MV-4-11 (cell line): ENCODE measurements at regions not wholly inside any gene's neighbourhood (a gene's known extent, or its start where the extent isn't known, plus 50 kb on each side); places are given as distances from the start of the nearest gene placed in this dataset.

ENCODE experiments used
- DNase-seq: peaks from one replicate; lab custom pipeline; 2025; lab: John Stamatoyannopoulos, UW

DNA sequence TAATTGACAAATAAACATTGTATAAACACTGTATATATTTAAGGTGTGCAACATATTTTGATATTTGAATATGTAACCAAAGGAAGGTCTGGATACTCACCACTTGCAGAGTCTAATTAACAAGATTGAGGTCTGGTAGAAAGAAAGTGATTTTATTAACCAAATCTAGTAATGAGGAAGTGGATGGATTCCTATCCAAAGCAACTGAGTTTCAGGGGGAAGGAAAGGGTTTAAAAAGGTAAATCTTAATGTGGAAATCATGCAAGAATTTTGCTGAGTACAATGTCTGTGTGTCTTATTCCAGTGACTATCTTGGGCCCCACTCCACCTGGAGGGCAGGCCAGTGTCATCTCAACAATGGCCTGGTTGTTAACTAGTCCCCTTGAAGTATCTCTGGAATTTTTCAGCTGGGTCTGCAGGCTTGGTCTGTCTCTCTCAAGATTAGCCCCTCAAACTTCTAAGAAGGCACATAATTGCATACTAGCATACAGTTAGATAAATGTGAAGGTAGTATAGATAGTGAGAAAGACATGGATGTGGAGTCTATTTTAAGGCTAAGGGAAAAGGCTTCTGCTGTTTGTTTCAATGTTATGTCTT lies 262.7 kb upstream of the RGS18 start:
- DNase-seq, result no peak

DNA sequence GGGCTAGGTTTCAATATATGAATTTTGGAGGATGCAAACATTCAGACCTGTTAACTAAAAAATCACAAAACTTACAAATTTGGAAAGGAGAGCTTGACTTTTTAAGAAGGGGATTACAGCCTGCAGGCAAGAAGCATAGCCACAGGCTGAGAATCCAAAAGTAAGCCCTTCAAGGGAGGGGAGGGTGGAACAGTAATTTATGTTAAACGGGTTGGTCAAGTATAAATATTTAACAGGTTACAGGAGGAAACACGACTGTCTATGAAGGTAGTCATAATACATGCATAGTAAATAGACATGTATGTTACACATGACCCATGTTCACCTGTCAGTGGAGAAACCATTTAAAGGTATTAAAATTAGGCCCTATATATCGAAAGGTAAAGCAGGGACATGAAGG lies 261.1 kb upstream of the RGS18 start:
- DNase-seq, result no peak

DNA sequence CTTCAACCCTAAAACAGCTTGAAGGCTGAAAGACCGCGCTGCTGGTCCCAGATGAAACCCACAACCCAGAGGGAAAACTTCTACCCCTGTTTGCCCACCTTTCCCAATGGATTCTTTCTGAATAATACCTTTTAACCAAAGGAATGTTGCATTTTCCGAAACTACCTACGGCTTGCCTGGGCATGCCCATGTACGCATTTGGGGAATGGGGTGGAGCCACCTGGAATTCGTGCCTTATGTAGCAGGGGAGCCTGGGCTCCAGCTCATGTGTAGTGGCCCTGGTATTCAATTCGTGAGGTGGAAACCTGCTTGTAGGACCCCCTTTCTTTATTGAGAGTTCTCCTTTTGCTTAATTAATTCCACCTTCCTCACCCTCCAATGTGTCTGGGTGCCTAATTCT lies 256.6 kb upstream of the RGS18 start:
- no peak for DNase-seq

DNA sequence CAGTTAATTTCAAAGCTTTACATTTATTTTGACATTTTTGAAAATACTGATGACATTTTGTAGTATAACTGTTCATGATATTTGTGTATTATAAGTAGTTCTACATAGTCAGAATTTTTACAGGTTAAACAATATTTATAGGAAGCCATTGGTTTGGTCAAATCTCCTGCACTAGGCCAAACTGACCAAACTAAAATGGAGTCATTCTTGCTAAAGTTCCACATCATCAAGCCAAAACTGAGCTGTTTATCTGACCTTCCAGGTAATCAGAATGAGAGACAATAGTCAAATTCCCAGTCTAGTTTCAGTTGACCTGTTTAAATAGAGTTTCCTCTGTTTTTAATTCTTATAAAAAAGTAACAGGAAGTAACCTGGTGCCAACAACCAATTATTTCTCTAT lies 253.3 kb upstream of the RGS18 start:
- DNase-seq, result no peak

DNA sequence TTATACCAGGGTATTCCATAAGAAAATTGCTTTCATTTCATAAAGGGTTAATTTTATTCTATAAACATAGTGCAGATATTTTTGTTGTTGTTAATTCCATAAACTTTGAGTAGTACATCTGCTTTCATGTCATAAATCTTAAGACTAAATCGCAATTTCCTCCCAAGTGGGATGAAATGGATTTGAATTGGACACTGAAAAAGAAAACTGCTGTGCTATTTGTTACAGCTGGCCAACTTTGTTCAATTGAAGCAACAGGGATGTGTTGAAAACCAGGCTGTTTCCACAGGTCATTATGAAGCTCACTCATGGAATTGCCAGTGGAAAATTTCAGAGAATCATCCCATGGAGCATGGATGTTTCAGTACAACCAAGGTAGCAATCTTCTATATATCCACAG lies 252.5 kb upstream of the RGS18 start:
- no peak for DNase-seq

DNA sequence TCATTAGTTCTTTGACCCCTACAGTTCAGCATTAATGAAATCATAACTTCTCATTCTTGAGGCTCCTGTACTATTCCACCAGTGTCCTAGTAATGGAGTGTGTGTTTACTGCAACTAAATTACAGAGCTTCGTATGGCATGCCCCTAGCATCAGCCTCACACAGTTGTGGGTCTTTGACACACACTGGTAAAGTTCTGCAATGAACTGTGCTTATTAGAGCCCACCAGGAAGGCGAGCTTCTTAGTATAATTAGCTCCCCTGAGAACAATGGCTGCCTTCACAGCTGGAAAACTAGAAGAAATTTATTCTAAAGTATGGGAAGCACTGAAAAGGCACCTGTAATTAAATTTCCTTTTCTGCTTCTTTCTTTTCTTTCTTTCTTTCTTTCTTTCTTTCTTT lies 251.1 kb upstream of the RGS18 start:
- no peak for DNase-seq

DNA sequence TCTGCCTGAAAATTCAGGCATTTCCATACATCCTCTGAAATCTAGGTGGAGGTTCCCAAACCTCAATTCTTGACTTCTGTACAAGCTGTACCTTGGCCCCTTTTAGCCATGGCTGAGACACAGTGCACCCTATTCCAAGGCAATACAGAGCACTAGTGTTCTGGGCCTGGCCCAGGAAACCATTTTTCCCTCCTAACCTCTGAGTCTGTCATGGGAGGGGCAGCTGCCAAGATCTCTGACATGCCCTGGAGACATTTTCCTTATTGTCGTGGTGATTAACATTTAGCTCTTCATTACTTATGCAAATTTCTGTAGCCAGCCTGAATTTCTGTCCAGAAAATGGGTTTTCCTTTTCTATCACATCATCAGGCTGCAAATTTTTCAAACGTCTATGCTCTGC lies 248.0 kb upstream of the RGS18 start:
- DNase-seq, result no peak

DNA sequence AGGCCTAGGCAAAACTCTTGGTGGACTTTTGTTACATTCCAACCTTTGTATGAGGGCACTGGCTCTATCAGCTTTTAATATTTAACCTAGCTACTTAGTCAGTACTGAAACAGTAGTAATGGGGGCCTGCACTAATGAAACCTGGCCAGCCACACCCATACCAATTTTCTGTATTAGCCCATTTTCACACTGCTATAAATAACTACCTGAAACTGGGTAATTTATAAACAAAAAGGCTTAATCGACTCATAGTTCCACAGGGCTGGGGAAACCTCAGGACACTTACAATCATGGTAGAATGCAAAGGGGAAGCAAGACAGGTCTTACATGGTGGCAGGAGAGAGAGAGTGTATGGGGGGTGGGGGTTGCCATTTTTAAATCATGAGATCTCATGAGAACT lies 245.7 kb upstream of the RGS18 start:
- no peak for DNase-seq

DNA sequence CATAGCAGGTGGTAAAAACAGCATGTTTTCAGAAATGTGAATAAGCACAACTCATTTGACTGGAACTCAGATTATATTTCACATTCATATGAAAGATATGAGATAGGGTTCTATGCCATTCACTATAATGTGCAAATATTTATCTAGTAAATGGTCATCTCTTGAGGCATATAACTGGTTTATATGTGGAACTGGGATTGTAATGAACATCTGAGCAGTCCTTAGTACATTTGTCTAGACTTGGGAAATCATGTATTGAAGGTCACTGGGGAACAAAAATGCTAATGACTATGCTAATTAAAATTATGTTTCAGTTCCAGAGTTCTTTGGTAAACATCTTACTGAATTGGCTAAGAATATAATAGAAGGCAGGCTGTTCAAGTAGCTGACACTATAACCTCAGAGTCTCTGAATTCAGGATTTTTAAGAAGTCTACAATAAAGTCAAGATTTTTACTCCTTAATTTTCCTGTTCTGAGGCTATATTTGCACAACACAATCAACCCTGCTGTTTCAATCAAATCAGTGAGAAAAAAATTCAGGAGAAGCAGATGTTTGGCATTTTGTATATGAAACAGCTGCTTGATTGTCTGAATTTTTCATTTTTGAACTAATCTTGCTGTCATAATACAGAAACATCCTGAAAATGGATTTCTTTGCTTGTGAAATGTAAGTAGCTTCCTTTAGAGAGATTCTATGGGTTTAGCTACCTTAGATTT lies 244.8 kb upstream of the RGS18 start:
- no peak for DNase-seq

DNA sequence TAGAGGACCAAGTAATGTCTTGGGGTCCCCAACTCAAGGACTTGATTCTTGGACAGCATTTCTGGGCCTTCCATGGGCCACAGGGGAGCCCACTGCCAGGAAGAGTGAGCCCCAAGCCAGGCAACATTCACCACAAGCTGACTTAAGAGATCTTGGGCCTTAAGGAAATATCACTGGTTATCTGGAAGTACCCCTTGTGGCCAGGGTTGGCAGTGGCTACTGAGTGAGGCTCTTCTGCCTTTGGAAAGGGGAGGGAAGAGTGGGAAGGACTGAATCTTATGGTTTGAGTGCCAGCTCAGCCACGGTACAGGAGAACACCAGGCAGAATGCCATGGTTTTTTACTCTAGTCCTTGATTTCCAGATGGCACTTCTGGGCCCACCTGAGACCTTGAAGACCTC lies 228.9 kb upstream of the RGS18 start:
- no peak for DNase-seq

DNA sequence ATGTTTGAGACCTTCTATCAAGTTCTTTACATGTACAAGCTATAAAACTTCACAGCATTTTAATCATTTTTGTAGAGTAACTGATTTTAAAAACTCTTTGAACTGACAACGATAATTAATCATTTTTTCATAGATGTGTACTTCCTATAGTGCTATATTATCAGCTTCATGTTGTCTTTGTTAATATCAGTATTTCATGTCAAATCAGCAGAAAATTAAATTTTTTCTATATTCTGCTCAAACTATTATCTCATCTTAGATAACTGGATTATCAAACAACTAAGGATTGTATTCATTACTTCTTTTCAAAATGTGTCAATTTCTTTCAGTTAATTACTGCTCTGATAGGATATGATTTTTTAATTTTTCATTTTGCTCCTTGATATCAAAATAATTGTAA lies 214.6 kb upstream of the RGS18 start:
- DNase-seq, result no peak

DNA sequence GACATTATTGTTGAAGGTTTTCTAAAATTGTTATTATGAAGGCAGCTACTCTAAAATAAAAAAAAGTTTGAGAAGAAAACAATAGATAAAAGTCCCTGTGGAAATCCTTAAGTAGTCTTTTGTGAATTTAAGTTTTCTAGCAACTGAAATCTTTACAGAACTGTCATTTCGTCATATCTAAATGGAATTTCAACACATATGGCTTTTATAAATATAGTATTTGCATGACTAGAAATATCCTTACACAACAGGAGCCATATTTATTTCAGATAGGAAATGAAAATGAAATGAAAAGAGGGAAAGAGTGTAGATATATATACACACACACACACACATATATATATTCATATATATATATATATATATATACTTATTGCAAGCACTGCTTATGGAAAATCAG lies 204.7 kb upstream of the RGS18 start:
- DNase-seq, result peak; percentile 84

DNA sequence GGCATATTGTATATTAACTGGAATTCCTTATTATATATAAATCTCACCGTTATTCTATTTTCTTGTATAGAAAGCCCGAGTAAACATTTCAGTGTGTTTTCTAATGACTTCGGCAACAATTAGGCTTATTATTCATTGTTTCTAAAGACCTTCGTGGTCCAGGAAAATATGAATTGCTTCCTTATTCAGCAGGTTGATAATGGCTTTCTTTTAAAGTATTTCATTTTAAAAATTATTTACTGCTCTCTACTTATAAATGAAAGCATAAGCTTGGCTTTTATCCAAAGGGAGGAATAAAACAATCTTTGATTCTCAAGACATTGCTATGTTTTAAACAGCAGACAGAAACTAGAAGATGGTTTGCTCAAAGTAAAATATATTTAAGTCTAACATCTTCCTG lies 198.4 kb upstream of the RGS18 start:
- no peak for DNase-seq

DNA sequence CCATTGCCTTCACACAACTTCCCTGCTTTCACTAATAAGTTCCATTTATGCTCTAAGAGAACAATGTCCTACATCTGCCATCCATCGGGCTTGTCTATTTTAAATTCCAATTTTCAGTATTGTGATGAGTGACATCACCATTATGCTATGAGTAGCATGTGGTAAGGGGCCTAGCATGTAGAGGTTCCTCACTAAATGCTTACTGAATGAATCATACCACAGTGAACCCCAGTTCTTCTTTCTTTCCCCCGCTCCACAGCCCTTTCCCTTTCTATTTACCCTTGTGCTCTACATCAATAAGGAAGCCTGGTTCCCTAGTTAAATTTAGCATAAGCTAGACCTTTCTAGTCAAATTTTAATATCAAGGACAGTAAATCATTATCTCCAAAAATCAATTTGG lies 195.0 kb upstream of the RGS18 start:
- DNase-seq, result peak; percentile 78

DNA sequence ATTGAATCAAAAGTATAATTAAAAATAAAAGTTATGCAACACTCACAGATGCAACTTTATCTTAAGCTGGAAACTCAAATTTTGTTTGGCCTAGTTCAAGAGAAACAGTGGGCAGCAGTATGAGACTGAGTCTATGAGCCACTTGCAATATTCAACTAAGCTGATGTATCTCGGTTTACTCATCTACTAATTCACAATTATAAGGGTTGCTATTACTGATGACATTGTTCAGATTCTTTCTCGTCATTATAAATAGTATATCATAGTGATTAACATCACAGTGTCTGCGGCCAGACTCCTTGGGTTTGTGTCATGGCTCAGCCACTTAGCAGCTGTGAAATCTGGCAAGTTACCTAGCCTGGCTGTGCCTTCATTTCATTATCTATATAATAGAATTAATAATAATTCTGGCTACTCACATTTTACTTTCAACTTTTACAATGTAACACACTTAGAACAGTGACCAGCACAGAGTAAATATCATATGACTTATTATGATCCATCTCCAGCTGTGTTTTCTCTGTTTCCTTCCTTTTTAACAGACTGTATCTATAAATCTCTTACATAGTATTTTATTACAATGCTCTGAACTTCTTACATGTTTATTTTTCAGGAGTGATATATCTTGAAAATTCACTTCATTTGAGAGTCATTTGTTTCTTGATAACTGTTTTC lies 194.3 kb upstream of the RGS18 start:
- no peak for DNase-seq

DNA sequence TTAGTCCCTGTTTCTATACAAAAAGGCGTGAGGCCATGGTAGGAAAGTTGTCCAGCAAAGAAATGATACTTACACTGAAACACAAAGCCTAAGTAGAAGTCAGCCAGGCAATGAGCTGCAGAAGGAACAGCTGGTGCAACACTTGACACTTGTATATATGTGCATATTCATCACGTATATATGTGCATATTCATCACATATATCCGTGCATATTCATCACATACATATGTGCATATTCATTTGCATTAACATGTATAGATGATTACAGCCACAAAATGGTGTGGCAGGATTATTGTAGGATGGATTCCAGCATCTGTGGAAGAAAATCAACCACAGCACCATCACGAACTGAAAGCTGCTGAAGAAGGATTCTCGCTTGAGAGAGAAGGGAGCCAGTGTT lies 189.0 kb upstream of the RGS18 start:
- no peak for DNase-seq

DNA sequence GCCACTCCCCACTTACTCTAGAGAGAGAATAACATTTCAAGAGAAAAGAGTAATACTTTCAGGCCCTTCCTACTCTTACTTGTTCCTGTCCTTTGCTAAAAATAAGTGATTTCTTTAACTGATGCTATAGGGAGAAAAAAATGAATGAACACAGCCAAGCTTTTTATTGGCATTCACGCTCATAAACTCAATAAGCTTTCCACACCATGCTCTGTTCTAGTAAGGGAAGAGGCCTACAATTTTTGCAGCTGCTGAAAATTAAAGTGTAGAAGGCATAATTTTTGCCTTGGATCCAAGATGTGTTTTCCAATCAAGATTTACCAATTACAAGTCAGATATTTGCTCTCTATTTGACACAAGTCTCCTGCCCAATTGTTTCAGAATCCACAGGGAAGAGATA lies 188.1 kb upstream of the RGS18 start:
- DNase-seq, result no peak

DNA sequence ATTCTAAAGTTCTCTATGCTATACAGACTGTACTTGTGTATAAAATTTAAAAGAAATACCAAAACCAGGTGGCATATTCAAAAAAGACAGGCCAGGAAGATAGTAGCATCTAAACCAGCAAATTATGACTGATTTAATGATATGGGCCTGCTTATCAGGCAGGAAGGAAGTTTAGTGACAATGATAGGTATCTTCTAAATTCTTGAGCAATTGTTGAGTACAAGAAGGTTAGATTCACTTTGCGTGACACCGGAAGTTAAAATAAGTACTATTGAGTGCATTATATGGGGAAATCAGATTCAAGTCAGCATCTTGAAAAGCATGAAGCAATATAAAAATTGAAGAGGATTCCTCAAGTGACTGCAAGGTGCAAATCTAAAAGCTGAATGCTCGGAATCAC lies 186.8 kb upstream of the RGS18 start:
- no peak for DNase-seq

DNA sequence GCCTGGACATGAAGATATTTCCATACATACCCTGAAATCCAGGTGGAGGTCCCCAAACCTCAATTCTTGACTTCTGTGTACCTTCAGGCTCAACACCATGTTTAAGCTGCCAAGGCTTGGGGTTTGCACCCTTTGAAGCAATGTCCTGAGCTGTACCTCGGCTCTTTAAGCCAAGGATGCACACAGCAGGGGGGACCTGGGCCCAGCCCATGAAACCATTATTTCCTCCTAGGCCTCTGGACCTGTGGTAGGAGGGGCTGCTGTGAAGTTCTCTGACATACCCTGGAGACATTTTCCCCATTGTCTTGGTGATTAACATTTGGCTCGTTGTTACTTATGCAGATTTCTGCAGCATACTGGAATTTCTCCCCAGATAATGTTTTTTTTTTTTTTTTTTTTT lies 184.3 kb upstream of the RGS18 start:
- DNase-seq, result no peak

DNA sequence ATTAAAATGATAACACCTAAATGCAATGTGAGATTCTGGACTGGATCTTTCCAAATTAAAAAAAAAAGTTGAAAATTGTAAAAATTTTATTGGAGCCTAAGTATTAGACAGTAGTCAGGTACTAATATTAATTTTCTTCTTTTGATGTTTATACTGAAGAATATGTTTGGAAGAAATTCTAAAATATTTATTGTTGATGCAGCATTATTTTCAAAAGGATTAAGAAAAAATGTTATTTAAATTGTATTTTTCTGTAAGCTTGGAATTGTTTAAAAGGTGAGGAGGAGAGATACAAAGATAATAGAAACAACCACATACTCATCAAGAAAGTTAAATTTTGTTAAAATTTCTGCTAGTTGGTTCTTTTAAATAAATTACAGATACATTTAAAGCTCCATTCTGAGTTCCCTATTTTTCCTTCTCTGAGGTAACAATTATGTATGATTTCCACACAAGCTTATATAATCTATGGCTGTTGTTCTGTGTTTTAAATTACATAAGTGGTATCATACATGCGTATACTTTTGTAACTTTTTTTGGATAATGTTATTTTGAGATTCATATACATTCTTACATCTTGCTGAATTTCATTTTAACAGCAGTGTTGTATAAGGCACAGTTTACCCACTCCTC lies 180.3 kb upstream of the RGS18 start:
- DNase-seq, result no peak

DNA sequence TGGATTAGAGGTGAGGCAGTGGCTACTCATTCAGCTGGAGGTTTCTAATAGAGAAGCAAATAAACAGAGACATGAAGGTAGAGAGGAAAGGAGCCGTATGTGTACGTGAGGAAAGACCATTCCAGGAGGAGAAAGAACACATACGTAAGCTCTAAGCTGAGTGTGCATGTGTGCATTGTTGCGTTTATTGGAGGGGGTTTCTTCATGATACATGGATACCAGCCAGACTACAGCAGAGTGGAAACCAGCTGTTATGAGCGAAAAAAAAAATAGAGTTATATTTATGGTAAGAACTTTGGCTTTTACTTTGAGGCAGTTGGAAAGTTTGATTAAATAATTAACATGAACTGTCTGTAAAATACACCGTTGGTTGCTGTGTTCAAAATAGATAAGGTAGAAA lies 173.4 kb upstream of the RGS18 start:
- no peak for DNase-seq

DNA sequence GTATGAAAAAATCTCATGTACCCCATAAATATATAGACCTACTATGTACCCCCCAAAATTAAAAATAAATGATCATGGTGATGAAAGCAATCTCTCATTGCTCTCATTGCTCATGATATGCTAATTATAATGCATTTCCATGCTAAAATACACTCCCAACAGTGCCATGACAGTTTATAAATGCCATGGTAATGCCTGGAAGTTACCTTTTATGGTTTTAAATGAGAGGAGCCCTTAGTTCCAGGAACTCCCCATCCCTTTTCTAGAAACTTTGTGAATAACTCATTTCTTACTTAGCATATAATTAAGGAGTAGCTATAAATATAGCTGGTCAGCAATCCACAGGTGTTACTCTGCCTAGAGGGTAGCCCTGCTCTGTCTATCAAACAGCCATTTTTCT lies 166.1 kb upstream of the RGS18 start:
- no peak for DNase-seq

DNA sequence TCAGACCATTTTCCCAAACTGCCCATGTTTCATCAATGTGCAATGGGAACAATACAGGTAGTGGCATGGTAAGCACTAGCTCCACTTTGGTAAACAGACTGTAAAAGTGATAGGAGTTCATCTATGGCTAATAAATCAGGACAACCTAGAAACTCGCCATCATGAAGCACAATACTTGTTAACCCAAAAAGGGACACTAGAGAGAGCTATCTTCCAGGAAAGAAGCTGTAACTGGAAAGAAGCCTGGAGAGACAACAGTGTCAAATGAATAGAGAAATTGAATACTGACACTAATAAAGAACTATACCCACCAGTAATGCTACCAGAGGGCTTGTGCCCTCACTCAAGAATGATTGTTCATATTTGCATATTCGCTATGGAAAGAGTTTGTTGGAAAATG lies 164.7 kb upstream of the RGS18 start:
- peak; percentile 2 for DNase-seq
